HEK293 (cell line): ENCODE measurements at regions not wholly inside any gene's neighbourhood (a gene's known extent, or its start where the extent isn't known, plus 50 kb on each side); places are given as distances from the start of the nearest gene placed in this dataset.

Experiments
- BCL11B ChIP-seq: fragments of 450-650 bp; formaldehyde crosslinking; IDR thresholded peaks from 2 replicates; pipeline ENCODE4 v1.5.1; 2016; ENCODE audit warnings: low read depth, missing biosample characterization, missing genetic modification characterization
- GFI1B ChIP-seq: fragments of 450-650 bp; formaldehyde crosslinking; IDR thresholded peaks from 2 replicates; pipeline ENCODE4 v1.5.1; 2016; ENCODE audit warnings: missing biosample characterization, missing genetic modification characterization
- GLIS1 ChIP-seq: fragments of 450-650 bp; formaldehyde crosslinking; IDR thresholded peaks from 2 replicates; pipeline ENCODE4 v1.5.1; 2016; ENCODE audit warnings: missing biosample characterization, missing genetic modification characterization
- IKZF3 ChIP-seq: fragments of 450-650 bp; IDR thresholded peaks from 2 replicates; pipeline ENCODE4 v1.5.0; 2018; ENCODE audit warnings: missing biosample characterization, mild to moderate bottlenecking, missing genetic modification characterization, moderate library complexity
- KLF10 ChIP-seq: fragments of 450-650 bp; IDR thresholded peaks from 2 replicates; pipeline ENCODE4 v1.5.1; 2018; ENCODE audit warnings: missing biosample characterization, mild to moderate bottlenecking, missing genetic modification characterization
- REPIN1 ChIP-seq: fragments of 450-650 bp; formaldehyde crosslinking; IDR thresholded peaks from 2 replicates; pipeline ENCODE4 v1.5.1; 2017; ENCODE audit warnings: missing biosample characterization, missing genetic modification characterization, low read depth
- ZBTB21 ChIP-seq: fragments of 450-650 bp; formaldehyde crosslinking; IDR thresholded peaks from 2 replicates; pipeline ENCODE4 v1.5.1; 2017; ENCODE audit warnings: missing biosample characterization, missing genetic modification characterization
- ZEB2 ChIP-seq: fragments of 450-650 bp; formaldehyde crosslinking; IDR thresholded peaks from 2 replicates; pipeline ENCODE4 v1.5.1; 2016; ENCODE audit warnings: missing biosample characterization, missing genetic modification characterization
- ZNF146 ChIP-seq: fragments of 450-650 bp; formaldehyde crosslinking; IDR thresholded peaks from 2 replicates; pipeline ENCODE4 v1.5.1; 2016; ENCODE audit warnings: missing biosample characterization, missing genetic modification characterization
- ZNF23 ChIP-seq: fragments of 450-650 bp; formaldehyde crosslinking; IDR thresholded peaks from 2 replicates; pipeline ENCODE4 v1.5.1; 2016; ENCODE audit warnings: missing biosample characterization, missing genetic modification characterization, borderline replicate concordance
- ZNF311 ChIP-seq: fragments of 450-650 bp; formaldehyde crosslinking; IDR thresholded peaks from 2 replicates; pipeline ENCODE4 v1.5.1; 2017; ENCODE audit warnings: missing biosample characterization, missing genetic modification characterization, borderline replicate concordance
- ZNF324 ChIP-seq: fragments of 450-650 bp; formaldehyde crosslinking; IDR thresholded peaks from 2 replicates; pipeline ENCODE4 v1.5.1; 2016; ENCODE audit warnings: missing biosample characterization, missing genetic modification characterization
- ZNF433 ChIP-seq: fragments of 450-650 bp; formaldehyde crosslinking; IDR thresholded peaks from 2 replicates; pipeline ENCODE4 v1.5.1; 2016; ENCODE audit warnings: missing biosample characterization, missing genetic modification characterization, low read depth
- ZNF510 ChIP-seq: fragments of 450-650 bp; formaldehyde crosslinking; IDR thresholded peaks from 2 replicates; pipeline ENCODE4 v1.5.1; 2018; ENCODE audit warnings: mild to moderate bottlenecking, missing genetic modification characterization, missing biosample characterization; ENCODE audit not compliant: insufficient replicate concordance
- ZNF555 ChIP-seq: fragments of 450-650 bp; formaldehyde crosslinking; conservative IDR thresholded peaks from 2 replicates; pipeline ENCODE4 v1.5.1; 2017; ENCODE audit warnings: missing biosample characterization, mild to moderate bottlenecking, missing genetic modification characterization, inconsistent platforms
- TF ChIP-seq, protein P1 (sequence below): fragments of 450-650 bp; formaldehyde crosslinking; IDR thresholded peaks from 2 replicates; pipeline ENCODE4 v1.5.1; 2016; ENCODE audit warnings: missing biosample characterization, missing genetic modification characterization
- TF ChIP-seq, protein P2 (sequence below): fragments of 450-650 bp; formaldehyde crosslinking; IDR thresholded peaks from 2 replicates; pipeline ENCODE4 v1.5.1; 2016; ENCODE audit warnings: missing biosample characterization, missing genetic modification characterization
- TF ChIP-seq, protein P3 (sequence below): fragments of 450-650 bp; formaldehyde crosslinking; IDR thresholded peaks from 2 replicates; pipeline ENCODE4 v1.5.1; 2017; ENCODE audit warnings: missing biosample characterization, mild to moderate bottlenecking, missing genetic modification characterization, moderate library complexity
- TF ChIP-seq, protein P4 (sequence below): fragments of 450-650 bp; formaldehyde crosslinking; IDR thresholded peaks from 2 replicates; pipeline ENCODE4 v1.5.1; 2017; ENCODE audit warnings: missing biosample characterization, missing genetic modification characterization
- TF ChIP-seq, protein P5 (sequence below): sonication (generic); formaldehyde crosslinking; IDR thresholded peaks from 2 replicates; pipeline ENCODE4 v1.8.1; 2022; ENCODE audit warnings: mild to moderate bottlenecking, moderate library complexity, missing genetic modification reagents
- TF ChIP-seq, protein P6 (sequence below): fragments of 450-650 bp; formaldehyde crosslinking; IDR thresholded peaks from 2 replicates; pipeline ENCODE4 v1.5.1; 2016; ENCODE audit warnings: missing biosample characterization, missing genetic modification characterization
- TF ChIP-seq, protein P7 (sequence below): fragments of 450-650 bp; formaldehyde crosslinking; IDR thresholded peaks from 2 replicates; pipeline ENCODE4 v1.5.1; 2017; ENCODE audit warnings: missing biosample characterization, missing genetic modification characterization
- TF ChIP-seq, protein P8 (sequence below): fragments of 450-650 bp; formaldehyde crosslinking; optimal IDR thresholded peaks from 2 replicates; pipeline ENCODE3; 2016; ENCODE audit warnings: missing biosample characterization, mild to moderate bottlenecking, missing genetic modification characterization
- TF ChIP-seq, protein P9 (sequence below): fragments of 450-650 bp; formaldehyde crosslinking; IDR thresholded peaks from 2 replicates; pipeline ENCODE4 v1.5.1; 2016; ENCODE audit warnings: missing biosample characterization, missing genetic modification characterization

DNA sequence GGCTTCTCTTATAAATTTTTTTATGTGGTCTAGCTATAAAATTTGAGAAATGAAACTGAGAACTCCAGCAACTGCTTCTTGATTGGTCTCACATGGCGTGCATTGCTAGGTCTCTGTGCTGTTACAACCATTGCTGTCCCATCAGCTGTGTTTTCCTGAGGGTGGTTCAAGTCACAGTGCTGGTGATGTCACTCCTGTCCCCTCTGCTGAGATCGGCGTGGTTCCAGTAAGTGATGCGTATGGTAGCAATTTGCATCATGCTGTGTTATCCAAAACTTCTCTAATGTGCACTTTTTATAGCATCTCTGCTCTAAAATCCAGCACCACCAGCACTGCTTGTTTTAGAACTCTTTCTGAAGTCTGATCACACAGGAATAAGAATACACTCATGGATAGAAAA, 112.6 kb upstream of the ZNF608 start (continued):
- TF ChIP-seq, protein P1, sequence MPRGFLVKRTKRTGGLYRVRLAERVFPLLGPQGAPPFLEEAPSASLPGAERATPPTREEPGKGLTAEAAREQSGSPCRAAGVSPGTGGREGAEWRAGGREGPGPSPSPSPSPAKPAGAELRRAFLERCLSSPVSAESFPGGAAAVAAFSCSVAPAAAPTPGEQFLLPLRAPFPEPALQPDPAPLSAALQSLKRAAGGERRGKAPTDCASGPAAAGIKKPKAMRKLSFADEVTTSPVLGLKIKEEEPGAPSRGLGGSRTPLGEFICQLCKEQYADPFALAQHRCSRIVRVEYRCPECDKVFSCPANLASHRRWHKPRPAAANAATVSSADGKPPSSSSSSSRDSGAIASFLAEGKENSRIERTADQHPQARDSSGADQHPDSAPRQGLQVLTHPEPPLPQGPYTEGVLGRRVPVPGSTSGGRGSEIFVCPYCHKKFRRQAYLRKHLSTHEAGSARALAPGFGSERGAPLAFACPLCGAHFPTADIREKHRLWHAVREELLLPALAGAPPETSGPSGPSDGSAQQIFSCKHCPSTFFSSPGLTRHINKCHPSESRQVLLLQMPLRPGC (tag by site-specific recombination) = 0 out of 2 replicates have a peak, but pooled peaks have one; percentile 34
- TF ChIP-seq KLF10 (tag by site-specific recombination) (peak; percentile 41; the same call in 1 of the 2 replicates), GLIS1 (tag by site-specific recombination) (peak; percentile 75), ZNF433 (tag by site-specific recombination) (no peak), BCL11B (no peak), ZNF555 (tag by site-specific recombination) (no peak), GFI1B (tag by site-specific recombination) (no peak), ZNF510 (no peak), REPIN1 (tag by site-specific recombination) (no peak), ZBTB21 (tag by site-specific recombination) (peak; percentile 93), ZNF146 (tag by site-specific recombination) (no peak), IKZF3 (tag by site-specific recombination) (peak; percentile 93), ZNF311 (tag by site-specific recombination) (no peak), ZNF23 (tag by site-specific recombination) (no peak), ZNF324 (tag by site-specific recombination) (peak; percentile 74; the same call in 1 of the 2 replicates), ZEB2 (tag by site-specific recombination) (peak; percentile 90)
- TF ChIP-seq, protein P2, sequence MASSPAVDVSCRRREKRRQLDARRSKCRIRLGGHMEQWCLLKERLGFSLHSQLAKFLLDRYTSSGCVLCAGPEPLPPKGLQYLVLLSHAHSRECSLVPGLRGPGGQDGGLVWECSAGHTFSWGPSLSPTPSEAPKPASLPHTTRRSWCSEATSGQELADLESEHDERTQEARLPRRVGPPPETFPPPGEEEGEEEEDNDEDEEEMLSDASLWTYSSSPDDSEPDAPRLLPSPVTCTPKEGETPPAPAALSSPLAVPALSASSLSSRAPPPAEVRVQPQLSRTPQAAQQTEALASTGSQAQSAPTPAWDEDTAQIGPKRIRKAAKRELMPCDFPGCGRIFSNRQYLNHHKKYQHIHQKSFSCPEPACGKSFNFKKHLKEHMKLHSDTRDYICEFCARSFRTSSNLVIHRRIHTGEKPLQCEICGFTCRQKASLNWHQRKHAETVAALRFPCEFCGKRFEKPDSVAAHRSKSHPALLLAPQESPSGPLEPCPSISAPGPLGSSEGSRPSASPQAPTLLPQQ (tag by site-specific recombination) = peak; percentile 71
- TF ChIP-seq, protein P3, sequence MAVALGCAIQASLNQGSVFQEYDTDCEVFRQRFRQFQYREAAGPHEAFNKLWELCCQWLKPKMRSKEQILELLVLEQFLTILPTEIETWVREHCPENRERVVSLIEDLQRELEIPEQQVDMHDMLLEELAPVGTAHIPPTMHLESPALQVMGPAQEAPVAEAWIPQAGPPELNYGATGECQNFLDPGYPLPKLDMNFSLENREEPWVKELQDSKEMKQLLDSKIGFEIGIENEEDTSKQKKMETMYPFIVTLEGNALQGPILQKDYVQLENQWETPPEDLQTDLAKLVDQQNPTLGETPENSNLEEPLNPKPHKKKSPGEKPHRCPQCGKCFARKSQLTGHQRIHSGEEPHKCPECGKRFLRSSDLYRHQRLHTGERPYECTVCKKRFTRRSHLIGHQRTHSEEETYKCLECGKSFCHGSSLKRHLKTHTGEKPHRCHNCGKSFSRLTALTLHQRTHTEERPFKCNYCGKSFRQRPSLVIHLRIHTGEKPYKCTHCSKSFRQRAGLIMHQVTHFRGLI (tag by site-specific recombination) = no peak
- TF ChIP-seq, protein P4, sequence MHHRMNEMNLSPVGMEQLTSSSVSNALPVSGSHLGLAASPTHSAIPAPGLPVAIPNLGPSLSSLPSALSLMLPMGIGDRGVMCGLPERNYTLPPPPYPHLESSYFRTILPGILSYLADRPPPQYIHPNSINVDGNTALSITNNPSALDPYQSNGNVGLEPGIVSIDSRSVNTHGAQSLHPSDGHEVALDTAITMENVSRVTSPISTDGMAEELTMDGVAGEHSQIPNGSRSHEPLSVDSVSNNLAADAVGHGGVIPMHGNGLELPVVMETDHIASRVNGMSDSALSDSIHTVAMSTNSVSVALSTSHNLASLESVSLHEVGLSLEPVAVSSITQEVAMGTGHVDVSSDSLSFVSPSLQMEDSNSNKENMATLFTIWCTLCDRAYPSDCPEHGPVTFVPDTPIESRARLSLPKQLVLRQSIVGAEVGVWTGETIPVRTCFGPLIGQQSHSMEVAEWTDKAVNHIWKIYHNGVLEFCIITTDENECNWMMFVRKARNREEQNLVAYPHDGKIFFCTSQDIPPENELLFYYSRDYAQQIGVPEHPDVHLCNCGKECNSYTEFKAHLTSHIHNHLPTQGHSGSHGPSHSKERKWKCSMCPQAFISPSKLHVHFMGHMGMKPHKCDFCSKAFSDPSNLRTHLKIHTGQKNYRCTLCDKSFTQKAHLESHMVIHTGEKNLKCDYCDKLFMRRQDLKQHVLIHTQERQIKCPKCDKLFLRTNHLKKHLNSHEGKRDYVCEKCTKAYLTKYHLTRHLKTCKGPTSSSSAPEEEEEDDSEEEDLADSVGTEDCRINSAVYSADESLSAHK (tag by site-specific recombination) = peak; percentile 61; the same call in 1 of the 2 replicates
- TF ChIP-seq, protein P5, sequence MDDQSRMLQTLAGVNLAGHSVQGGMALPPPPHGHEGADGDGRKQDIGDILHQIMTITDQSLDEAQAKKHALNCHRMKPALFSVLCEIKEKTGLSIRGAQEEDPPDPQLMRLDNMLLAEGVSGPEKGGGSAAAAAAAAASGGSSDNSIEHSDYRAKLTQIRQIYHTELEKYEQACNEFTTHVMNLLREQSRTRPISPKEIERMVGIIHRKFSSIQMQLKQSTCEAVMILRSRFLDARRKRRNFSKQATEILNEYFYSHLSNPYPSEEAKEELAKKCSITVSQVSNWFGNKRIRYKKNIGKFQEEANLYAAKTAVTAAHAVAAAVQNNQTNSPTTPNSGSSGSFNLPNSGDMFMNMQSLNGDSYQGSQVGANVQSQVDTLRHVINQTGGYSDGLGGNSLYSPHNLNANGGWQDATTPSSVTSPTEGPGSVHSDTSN = no peak
- TF ChIP-seq, protein P6, sequence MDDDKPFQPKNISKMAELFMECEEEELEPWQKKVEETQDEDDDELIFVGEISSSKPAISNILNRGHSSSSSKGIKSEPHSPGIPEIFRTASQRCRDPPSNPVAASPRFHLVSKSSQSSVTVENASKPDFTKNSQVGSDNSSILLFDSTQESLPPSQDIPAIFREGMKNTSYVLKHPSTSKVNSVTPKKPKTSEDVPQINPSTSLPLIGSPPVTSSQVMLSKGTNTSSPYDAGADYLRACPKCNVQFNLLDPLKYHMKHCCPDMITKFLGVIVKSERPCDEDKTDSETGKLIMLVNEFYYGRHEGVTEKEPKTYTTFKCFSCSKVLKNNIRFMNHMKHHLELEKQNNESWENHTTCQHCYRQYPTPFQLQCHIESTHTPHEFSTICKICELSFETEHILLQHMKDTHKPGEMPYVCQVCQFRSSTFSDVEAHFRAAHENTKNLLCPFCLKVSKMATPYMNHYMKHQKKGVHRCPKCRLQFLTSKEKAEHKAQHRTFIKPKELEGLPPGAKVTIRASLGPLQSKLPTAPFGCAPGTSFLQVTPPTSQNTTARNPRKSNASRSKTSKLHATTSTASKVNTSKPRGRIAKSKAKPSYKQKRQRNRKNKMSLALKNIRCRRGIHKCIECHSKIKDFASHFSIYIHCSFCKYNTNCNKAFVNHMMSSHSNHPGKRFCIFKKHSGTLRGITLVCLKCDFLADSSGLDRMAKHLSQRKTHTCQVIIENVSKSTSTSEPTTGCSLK = no peak
- TF ChIP-seq, protein P7, sequence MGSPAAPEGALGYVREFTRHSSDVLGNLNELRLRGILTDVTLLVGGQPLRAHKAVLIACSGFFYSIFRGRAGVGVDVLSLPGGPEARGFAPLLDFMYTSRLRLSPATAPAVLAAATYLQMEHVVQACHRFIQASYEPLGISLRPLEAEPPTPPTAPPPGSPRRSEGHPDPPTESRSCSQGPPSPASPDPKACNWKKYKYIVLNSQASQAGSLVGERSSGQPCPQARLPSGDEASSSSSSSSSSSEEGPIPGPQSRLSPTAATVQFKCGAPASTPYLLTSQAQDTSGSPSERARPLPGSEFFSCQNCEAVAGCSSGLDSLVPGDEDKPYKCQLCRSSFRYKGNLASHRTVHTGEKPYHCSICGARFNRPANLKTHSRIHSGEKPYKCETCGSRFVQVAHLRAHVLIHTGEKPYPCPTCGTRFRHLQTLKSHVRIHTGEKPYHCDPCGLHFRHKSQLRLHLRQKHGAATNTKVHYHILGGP (tag by site-specific recombination) = no peak
- TF ChIP-seq, protein P8, sequence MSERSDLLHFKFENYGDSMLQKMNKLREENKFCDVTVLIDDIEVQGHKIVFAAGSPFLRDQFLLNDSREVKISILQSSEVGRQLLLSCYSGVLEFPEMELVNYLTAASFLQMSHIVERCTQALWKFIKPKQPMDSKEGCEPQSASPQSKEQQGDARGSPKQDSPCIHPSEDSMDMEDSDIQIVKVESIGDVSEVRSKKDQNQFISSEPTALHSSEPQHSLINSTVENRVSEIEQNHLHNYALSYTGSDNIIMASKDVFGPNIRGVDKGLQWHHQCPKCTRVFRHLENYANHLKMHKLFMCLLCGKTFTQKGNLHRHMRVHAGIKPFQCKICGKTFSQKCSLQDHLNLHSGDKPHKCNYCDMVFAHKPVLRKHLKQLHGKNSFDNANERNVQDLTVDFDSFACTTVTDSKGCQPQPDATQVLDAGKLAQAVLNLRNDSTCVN (tag by site-specific recombination) = no peak
- TF ChIP-seq, protein P9, sequence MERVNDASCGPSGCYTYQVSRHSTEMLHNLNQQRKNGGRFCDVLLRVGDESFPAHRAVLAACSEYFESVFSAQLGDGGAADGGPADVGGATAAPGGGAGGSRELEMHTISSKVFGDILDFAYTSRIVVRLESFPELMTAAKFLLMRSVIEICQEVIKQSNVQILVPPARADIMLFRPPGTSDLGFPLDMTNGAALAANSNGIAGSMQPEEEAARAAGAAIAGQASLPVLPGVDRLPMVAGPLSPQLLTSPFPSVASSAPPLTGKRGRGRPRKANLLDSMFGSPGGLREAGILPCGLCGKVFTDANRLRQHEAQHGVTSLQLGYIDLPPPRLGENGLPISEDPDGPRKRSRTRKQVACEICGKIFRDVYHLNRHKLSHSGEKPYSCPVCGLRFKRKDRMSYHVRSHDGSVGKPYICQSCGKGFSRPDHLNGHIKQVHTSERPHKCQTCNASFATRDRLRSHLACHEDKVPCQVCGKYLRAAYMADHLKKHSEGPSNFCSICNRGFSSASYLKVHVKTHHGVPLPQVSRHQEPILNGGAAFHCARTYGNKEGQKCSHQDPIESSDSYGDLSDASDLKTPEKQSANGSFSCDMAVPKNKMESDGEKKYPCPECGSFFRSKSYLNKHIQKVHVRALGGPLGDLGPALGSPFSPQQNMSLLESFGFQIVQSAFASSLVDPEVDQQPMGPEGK (tag by site-specific recombination) = peak; percentile 57
